Epithelial cell of esophagus (primary cell): ENCODE measurements at regions not wholly inside any gene's neighbourhood (a gene's known extent, or its start where the extent isn't known, plus 50 kb on each side); places are given as distances from the start of the nearest gene placed in this dataset.

Experiments used
- DNase-seq: peaks from one replicate; pipeline ENCODE4 v3.0.0; 2010; ENCODE audit warnings: low read depth
- H3K4me3 ChIP-seq: 2 replicates; pipeline ENCODE4 v1.5.1; 2011; ENCODE audit warnings: mild to moderate bottlenecking, low read length, control low read depth
- CTCF ChIP-seq: IDR thresholded peaks from 2 replicates; pipeline ENCODE4 v1.5.1; 2011; ENCODE audit warnings: low read depth, mild to moderate bottlenecking, low read length, control low read depth, inconsistent platforms; ENCODE audit not compliant: insufficient read depth; ENCODE audit errors: missing control alignments

GRCh38 chr16:72508191-72508590 is 336.2 kb upstream of the PMFBP1 start:
- no peak for TF ChIP-seq CTCF
- H3K4me3 ChIP-seq, result no peak overlapping the region
- DNase-seq, result no peak

GRCh38 chr16:72502594-72503005 is 330.6 kb upstream of the PMFBP1 start:
- H3K4me3 ChIP-seq, result no peak overlapping the region
- no peak for TF ChIP-seq CTCF
- no peak for DNase-seq

- H3K4me3 ChIP-seq, result no peak overlapping the region
- peak; percentile 69 for DNase-seq
- TF ChIP-seq CTCF, result peak; percentile 96
These were observed 330.0 kb upstream of the PMFBP1 start for GRCh38 chr16:72501739-72502593.

GRCh38 chr16:72500545-72500944 is 328.6 kb upstream of the PMFBP1 start:
- no peak for DNase-seq
- no peak overlapping the region for H3K4me3 ChIP-seq
- no peak for TF ChIP-seq CTCF

- TF ChIP-seq CTCF, result no peak
- no peak overlapping the region for H3K4me3 ChIP-seq
- DNase-seq, result no peak
These were observed 321.9 kb upstream of the PMFBP1 start for GRCh38 chr16:72493716-72494415.

- TF ChIP-seq CTCF, result no peak
- DNase-seq, result no peak
- H3K4me3 ChIP-seq, result no peak overlapping the region
These were observed 315.3 kb upstream of the PMFBP1 start for GRCh38 chr16:72487283-72487682.
